OCI-LY3 (cell line): ENCODE measurements at regions not wholly inside any gene's neighbourhood (a gene's known extent, or its start where the extent isn't known, plus 50 kb on each side); places are given as distances from the start of the nearest gene placed in this dataset.

ENCODE experiments used
- H2AFZ ChIP-seq: fragments of 200-600, 300-600 bp; shearing (Covaris generic); 2 replicates; pipeline ENCODE4 v1.6.0; 2014; ENCODE audit warnings: antibody characterized with exemption, low read depth, low read length
- H3K27ac ChIP-seq: fragments of 200-600, 300-600 bp; sonication (generic); 2 replicates; pipeline ENCODE4 v1.5.1; 2014; ENCODE audit warnings: mild to moderate bottlenecking, low read length, moderate library complexity, mixed read lengths
- H3K27me3 ChIP-seq: fragments of 200-600, 300-600 bp; sonication (generic); 2 replicates; pipeline ENCODE4 v1.6.1; 2014; ENCODE audit warnings: low read depth, low read length, mixed read lengths
- H3K36me3 ChIP-seq: fragments of 200-600, 300-600 bp; sonication (generic); replicated peaks from 2 replicates; pipeline ENCODE3; 2014; ENCODE audit warnings: low read depth, low read length, mixed read lengths
- H3K4me1 ChIP-seq: fragments of 300-600, 200-600 bp; sonication (generic); 2 replicates; pipeline ENCODE4 v1.6.1; 2014; ENCODE audit warnings: low read length, mixed read lengths
- H3K4me2 ChIP-seq: fragments of 200-600, 300-600 bp; sonication (generic); 2 replicates; pipeline ENCODE4 v1.6.1; 2014; ENCODE audit warnings: low read length, mixed read lengths
- H3K4me3 ChIP-seq: fragments of 300-600, 200-600 bp; sonication (generic); 2 replicates; pipeline ENCODE4 v1.5.1; 2014; ENCODE audit warnings: antibody characterized with exemption, mild to moderate bottlenecking, low read length, moderate library complexity
- H3K79me2 ChIP-seq: fragments of 300-600, 200-600 bp; shearing (Covaris generic); 2 replicates; pipeline ENCODE4 v1.6.1; 2014; ENCODE audit warnings: mild to moderate bottlenecking, low read length, mixed read lengths
- H3K9ac ChIP-seq: fragments of 300-600, 200-600 bp; shearing (Covaris generic); 2 replicates; pipeline ENCODE4 v1.6.0; 2014; ENCODE audit warnings: mild to moderate bottlenecking, low read length, moderate library complexity
- H3K9me3 ChIP-seq: fragments of 200-600, 300-600 bp; shearing (Covaris generic); 2 replicates; pipeline ENCODE4 v1.6.1; 2014; ENCODE audit warnings: low read length, mixed read lengths; ENCODE audit not compliant: insufficient read depth
- H4K20me1 ChIP-seq: fragments of 200-600, 300-600 bp; sonication (generic); 2 replicates; pipeline ENCODE4 v1.6.1; 2016; ENCODE audit warnings: low read length, mixed read lengths; ENCODE audit not compliant: insufficient read depth
- EZH2phosphoT487 ChIP-seq: fragments of 200-600 bp; shearing (Covaris generic); IDR thresholded peaks from 2 replicates; pipeline ENCODE4 v1.6.1; 2018; ENCODE audit warnings: antibody characterized with exemption, mixed run types, low read depth
- TF ChIP-seq, protein P1 (sequence below): fragments of 200-600, 300-600 bp; sonication (generic); IDR thresholded peaks from 2 replicates; pipeline ENCODE4 v1.5.1; 2014; ENCODE audit warnings: antibody characterized with exemption, low read length, low read depth

DNA sequence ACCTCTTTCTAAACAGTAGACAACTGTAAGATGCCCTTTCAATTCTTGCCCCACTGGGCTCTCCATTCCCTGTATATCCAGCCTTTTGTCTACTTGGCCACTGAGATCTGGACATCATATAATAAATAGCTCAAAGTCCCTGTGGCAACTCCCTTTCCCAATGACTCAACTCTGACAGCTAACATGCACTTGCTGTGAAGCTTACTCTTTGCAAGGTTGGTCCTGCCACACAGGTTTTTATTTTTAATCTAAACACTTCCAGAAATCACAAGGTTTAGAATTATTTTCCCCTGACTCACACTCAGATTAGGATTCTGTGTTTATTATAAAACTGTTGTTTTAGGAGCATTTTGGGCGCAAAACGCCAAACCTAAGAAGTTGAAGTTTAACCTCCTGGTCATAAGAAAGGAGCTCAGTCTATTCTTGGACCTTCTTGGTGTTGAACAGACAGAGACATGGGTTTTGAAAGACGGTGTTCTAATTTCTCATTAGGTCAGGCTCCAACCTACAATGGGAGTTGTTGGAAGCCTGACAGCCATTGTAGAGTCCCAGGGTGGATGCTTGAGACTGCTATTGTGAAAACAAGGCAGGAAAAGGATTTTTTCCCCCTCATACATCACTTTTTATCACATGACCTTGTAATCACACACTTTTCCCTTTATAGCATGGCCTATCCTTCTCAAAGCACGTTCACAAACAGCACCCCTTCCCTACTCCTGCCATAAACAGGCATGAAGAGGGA lies 124.7 kb upstream of the SERPINE2 start:
- Histone ChIP-seq H4K20me1 (no peaks in the 10 kb centered on the region), H3K79me2 (no peaks in the 10 kb centered on the region), H3K4me2 (no peak overlapping the region), H3K36me3 (no peaks in the 10 kb centered on the region), H3K9me3 (no peaks in the 10 kb centered on the region), H3K9ac (no peak overlapping the region), H3K4me1 (peaks cover 6% of the 10 kb centered on the region), H3K4me3 (no peak overlapping the region), H3K27ac (no peak overlapping the region), H3K27me3 (peaks cover 10% of the 10 kb centered on the region; the same call in 1 of the 2 replicates), H2AFZ (no peak overlapping the region)
- TF ChIP-seq EZH2phosphoT487, result no peak
- TF ChIP-seq, protein P1, sequence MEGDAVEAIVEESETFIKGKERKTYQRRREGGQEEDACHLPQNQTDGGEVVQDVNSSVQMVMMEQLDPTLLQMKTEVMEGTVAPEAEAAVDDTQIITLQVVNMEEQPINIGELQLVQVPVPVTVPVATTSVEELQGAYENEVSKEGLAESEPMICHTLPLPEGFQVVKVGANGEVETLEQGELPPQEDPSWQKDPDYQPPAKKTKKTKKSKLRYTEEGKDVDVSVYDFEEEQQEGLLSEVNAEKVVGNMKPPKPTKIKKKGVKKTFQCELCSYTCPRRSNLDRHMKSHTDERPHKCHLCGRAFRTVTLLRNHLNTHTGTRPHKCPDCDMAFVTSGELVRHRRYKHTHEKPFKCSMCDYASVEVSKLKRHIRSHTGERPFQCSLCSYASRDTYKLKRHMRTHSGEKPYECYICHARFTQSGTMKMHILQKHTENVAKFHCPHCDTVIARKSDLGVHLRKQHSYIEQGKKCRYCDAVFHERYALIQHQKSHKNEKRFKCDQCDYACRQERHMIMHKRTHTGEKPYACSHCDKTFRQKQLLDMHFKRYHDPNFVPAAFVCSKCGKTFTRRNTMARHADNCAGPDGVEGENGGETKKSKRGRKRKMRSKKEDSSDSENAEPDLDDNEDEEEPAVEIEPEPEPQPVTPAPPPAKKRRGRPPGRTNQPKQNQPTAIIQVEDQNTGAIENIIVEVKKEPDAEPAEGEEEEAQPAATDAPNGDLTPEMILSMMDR, result no peak

- TF ChIP-seq, protein P1, result no peak
- TF ChIP-seq EZH2phosphoT487, result no peak
- no peak overlapping the region for H3K4me3 ChIP-seq
- H3K9ac ChIP-seq, result no peak overlapping the region
- no peak overlapping the region for H3K4me2 ChIP-seq
- no peaks in the 10 kb centered on the region for H3K36me3 ChIP-seq
- H3K27me3 ChIP-seq, result peaks cover 10% of the 10 kb centered on the region; the same call in 1 of the 2 replicates
- H3K4me1 ChIP-seq, result peaks cover 6% of the 10 kb centered on the region
- no peaks in the 10 kb centered on the region for H4K20me1 ChIP-seq
- no peaks in the 10 kb centered on the region for H3K9me3 ChIP-seq
- H3K79me2 ChIP-seq, result no peaks in the 10 kb centered on the region
- no peak overlapping the region for H2AFZ ChIP-seq
- no peak overlapping the region for H3K27ac ChIP-seq
Observed at GRCh38 chr2:224162122-224162521, 123.0 kb upstream of the SERPINE2 start.

- no peaks in the 10 kb centered on the region for H3K36me3 ChIP-seq
Observed at GRCh38 chr2:224161712-224162111, 122.6 kb upstream of the SERPINE2 start.

DNA sequence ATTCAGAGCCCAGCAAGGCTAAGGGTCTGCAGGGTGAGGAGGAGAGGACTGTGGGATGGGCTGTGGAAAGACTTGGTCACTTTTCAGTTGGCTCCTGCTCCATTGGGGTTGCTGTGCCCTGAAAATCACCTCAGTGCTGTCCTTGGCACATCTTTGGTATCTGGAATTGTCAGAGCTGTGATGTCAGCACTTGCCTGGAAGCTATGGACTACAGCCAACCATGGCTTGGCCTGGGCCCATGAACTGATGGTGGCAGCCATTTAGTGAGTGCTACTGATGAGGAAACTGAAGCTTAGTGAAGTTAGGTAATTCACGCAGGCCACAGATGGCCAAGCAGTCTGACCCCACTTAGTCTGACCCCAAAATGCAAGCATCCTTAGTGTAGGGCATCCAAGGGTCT lies 121.8 kb upstream of the SERPINE2 start:
- peaks cover 3% of the 10 kb centered on the region for H3K4me1 ChIP-seq

More at GRCh38 chr2:224161712-224162111, 122.6 kb upstream of the SERPINE2 start:
- H3K4me2 ChIP-seq, result no peak overlapping the region
- peaks cover 10% of the 10 kb centered on the region; the same call in 1 of the 2 replicates for H3K27me3 ChIP-seq
- no peaks in the 10 kb centered on the region for H3K9me3 ChIP-seq
- no peak overlapping the region for H3K27ac ChIP-seq
- peaks cover 6% of the 10 kb centered on the region for H3K4me1 ChIP-seq
- no peak for TF ChIP-seq EZH2phosphoT487
- TF ChIP-seq, protein P1, result no peak
- H2AFZ ChIP-seq, result no peak overlapping the region
- no peaks in the 10 kb centered on the region for H3K79me2 ChIP-seq
- H3K9ac ChIP-seq, result no peak overlapping the region
- H4K20me1 ChIP-seq, result no peaks in the 10 kb centered on the region
- H3K4me3 ChIP-seq, result no peak overlapping the region

More for the DNA sequence above, 121.8 kb upstream of the SERPINE2 start:
- no peaks in the 10 kb centered on the region for H3K9me3 ChIP-seq
- no peaks in the 10 kb centered on the region for H4K20me1 ChIP-seq
- no peak overlapping the region for H3K27ac ChIP-seq
- H3K27me3 ChIP-seq, result peaks cover 8% of the 10 kb centered on the region; the same call in 1 of the 2 replicates
- H3K36me3 ChIP-seq, result no peaks in the 10 kb centered on the region
- no peaks in the 10 kb centered on the region for H3K79me2 ChIP-seq
- H2AFZ ChIP-seq, result no peak overlapping the region
- TF ChIP-seq, protein P1, result no peak
- TF ChIP-seq EZH2phosphoT487, result no peak
- no peak overlapping the region for H3K9ac ChIP-seq
- no peak overlapping the region for H3K4me2 ChIP-seq
- no peak overlapping the region for H3K4me3 ChIP-seq
